ENCODE measurements at regions not wholly inside any gene's neighbourhood (a gene's known extent, or its start where the extent isn't known, plus 50 kb on each side); places are given as distances from the start of the nearest gene placed in this dataset.

DNA sequence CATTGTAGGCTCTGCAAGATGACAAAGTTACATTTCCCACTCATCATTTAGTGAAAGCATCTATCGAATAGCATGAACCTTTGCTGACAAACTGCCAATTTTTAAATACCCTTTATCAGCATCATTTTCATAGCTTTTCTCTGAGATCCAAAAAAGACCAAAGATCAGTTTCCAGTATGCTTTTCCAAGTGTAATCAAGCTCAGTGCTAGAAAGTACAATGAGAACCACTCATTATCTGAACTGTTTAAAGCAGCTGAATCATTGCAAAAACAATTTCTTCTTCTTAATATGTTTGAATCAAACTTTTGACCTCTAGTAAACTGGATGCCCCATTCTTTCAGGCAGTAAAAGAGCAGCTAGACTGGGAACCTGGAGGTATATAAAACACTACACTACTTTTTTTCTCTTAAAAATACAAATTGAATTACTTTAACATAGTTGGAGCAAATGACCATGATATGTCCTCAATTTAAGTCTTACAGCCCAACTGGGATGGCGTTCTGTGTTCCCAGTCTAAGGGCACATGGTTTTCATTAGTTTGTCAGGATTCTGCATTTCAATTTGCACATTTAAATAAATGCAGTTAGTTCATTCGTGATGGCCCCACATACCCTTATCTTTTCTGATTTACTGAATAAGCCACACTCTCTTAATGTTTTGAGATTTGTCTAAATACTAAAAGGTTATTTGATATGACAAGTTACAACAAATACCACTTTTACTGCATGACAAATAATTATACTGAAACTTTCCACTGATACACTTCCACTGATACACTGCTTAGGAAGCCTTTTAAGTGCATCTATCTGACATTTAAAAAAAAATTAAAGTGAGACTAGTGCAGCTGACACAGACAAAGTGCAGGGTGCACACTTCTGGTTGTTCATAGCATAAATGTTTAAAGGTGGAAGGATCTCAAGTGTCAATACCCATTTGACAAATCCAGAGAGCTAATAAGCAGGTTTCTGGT is 146.0 kb upstream of the FRMD4B start:
- no peak overlapping the region for H2AFZ ChIP-seq (ENCODE audit: low read depth, low read length)
- H3K9me3 ChIP-seq (replicated peaks; ENCODE audit: control insufficient read depth, insufficient read depth, low read length) = no peaks in the 10 kb centered on the region
- H3K27ac ChIP-seq (ENCODE audit: insufficient read depth, low read depth, low read length) = no peak overlapping the region
- H3K4me2 ChIP-seq (ENCODE audit: insufficient read depth, low read length) = no peak overlapping the region
- POLR2A ChIA-PET = no interaction called here
- no peaks in the 10 kb centered on the region for H3K9me1 ChIP-seq (replicated peaks; ENCODE audit: control insufficient read depth, extremely low read depth, insufficient read depth, low read length)
- H4K20me1 ChIP-seq (replicated peaks; ENCODE audit: control insufficient read depth, extremely low read depth, insufficient read depth, low read length) = no peaks in the 10 kb centered on the region
- H3K36me3 ChIP-seq (ENCODE audit: control insufficient read depth in 2 of 2, extremely low read depth in 1 of 2, insufficient read depth in 2 of 2, low read length in 2 of 2) = no peaks in the 10 kb centered on the region
- intact Hi-C loops (cut with micrococcal nuclease) (no loop called here), dilution Hi-C loops (cut with MboI; ENCODE audit: extremely low pct_ligation_motif_present, low sequenced_read_pairs) (no loop called here)
- FAIRE-seq (no peak), DNase-seq (ENCODE audit: low read depth, low spot score) (no peak)
- H3K4me3 ChIP-seq (replicated peaks in 1 of 3; ENCODE audit: insufficient read depth in 1 of 3, low read depth in 1 of 3, low read length in 3 of 3) = no peak overlapping the region
- TF ChIP-seq, protein P1, sequence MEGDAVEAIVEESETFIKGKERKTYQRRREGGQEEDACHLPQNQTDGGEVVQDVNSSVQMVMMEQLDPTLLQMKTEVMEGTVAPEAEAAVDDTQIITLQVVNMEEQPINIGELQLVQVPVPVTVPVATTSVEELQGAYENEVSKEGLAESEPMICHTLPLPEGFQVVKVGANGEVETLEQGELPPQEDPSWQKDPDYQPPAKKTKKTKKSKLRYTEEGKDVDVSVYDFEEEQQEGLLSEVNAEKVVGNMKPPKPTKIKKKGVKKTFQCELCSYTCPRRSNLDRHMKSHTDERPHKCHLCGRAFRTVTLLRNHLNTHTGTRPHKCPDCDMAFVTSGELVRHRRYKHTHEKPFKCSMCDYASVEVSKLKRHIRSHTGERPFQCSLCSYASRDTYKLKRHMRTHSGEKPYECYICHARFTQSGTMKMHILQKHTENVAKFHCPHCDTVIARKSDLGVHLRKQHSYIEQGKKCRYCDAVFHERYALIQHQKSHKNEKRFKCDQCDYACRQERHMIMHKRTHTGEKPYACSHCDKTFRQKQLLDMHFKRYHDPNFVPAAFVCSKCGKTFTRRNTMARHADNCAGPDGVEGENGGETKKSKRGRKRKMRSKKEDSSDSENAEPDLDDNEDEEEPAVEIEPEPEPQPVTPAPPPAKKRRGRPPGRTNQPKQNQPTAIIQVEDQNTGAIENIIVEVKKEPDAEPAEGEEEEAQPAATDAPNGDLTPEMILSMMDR (IDR thresholded peaks at IDR 0.05; ENCODE audit: extremely low read depth in 1 of 2, insufficient read depth in 1 of 2, low read depth in 1 of 2, low read length in 2 of 2) = no peak
- no peak for TF ChIP-seq FOS (IDR thresholded peaks at IDR 0.05; ENCODE audit: borderline replicate concordance, insufficient read depth, low read length)
- H3K9ac ChIP-seq (replicated peaks; ENCODE audit: extremely low read depth, insufficient read depth, low read length) = no peak overlapping the region
- H3K4me1 ChIP-seq (ENCODE audit: control insufficient read depth, extremely low read depth, insufficient read depth, low read length) = no peaks in the 10 kb centered on the region
- H3K27me3 ChIP-seq (ENCODE audit: control insufficient read depth in 2 of 2, insufficient read depth in 2 of 2, low read length in 2 of 2) = peaks cover 4 to 10% of the 10 kb centered on the region in 2 experiments
- CTCF ChIA-PET = no interaction called here
- H3K79me2 ChIP-seq (ENCODE audit: control insufficient read depth, insufficient read depth, low read length) = no peaks in the 10 kb centered on the region
- BruUV-seq (replicated peaks) = no TSS peak

DNA sequence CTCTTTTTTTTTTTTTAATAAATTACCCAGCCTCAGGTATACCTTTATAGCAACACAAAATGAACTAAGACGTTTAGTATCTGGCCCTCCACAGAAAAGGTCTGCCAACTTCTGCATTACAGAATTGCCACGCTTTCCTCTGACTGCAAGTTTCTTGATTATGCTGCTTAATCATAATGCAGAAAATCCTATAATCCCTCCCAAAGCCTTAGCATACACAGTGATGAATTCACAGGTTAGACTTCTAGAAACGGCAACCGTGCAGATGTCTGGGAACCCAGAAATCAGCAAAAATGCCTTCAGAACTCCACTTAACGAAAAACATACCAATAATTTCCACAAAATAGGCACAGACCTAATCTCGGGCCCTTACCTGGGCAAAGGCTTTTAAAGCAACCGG is 144.7 kb upstream of the FRMD4B start:
- H3K9me3 ChIP-seq (replicated peaks; ENCODE audit: control insufficient read depth, insufficient read depth, low read length) = no peaks in the 10 kb centered on the region
- no peak overlapping the region for H2AFZ ChIP-seq (ENCODE audit: low read depth, low read length)
- H3K9ac ChIP-seq (replicated peaks; ENCODE audit: extremely low read depth, insufficient read depth, low read length) = no peak overlapping the region
- ChIA-PET CTCF (no interaction called here), POLR2A (no interaction called here)
- dilution Hi-C loops (cut with MboI; ENCODE audit: extremely low pct_ligation_motif_present, low sequenced_read_pairs) = no loop called here
- FAIRE-seq (no peak), DNase-seq (ENCODE audit: low read depth, low spot score) (no peak)
- intact Hi-C loops (cut with micrococcal nuclease) = no loop called here
- H3K4me3 ChIP-seq (replicated peaks in 1 of 3; ENCODE audit: insufficient read depth in 1 of 3, low read depth in 1 of 3, low read length in 3 of 3) = no peak overlapping the region
- peaks cover 4 to 10% of the 10 kb centered on the region in 2 experiments for H3K27me3 ChIP-seq (ENCODE audit: control insufficient read depth in 2 of 2, insufficient read depth in 2 of 2, low read length in 2 of 2)
- BruUV-seq (replicated peaks) = no TSS peak
- H3K9me1 ChIP-seq (replicated peaks; ENCODE audit: control insufficient read depth, extremely low read depth, insufficient read depth, low read length) = no peaks in the 10 kb centered on the region
- no peaks in the 10 kb centered on the region for H4K20me1 ChIP-seq (replicated peaks; ENCODE audit: control insufficient read depth, extremely low read depth, insufficient read depth, low read length)
- TF ChIP-seq GATA2 (IDR thresholded peaks at IDR 0.05; ENCODE audit: insufficient read depth, insufficient read length, low read depth, low read length) (no peak), POLR2AphosphoS5 (IDR thresholded peaks at IDR 0.05; ENCODE audit: insufficient read depth, low read depth, low read length) (no peak), JUN (IDR thresholded peaks at IDR 0.05; ENCODE audit: borderline replicate concordance, insufficient read depth, insufficient read length, low read depth) (no peak), EZH2 (IDR thresholded peaks at IDR 0.05; ENCODE audit: borderline replicate concordance, low read depth, low read length, severe bottlenecking) (no peak), POLR2A (IDR thresholded peaks at IDR 0.05; ENCODE audit: low read depth, low read length) (no peak)
- TF ChIP-seq, protein P1 (IDR thresholded peaks at IDR 0.05; ENCODE audit: extremely low read depth in 1 of 2, insufficient read depth in 1 of 2, low read depth in 1 of 2, low read length in 2 of 2) = no peak
- H3K4me1 ChIP-seq (ENCODE audit: control insufficient read depth, extremely low read depth, insufficient read depth, low read length) = no peaks in the 10 kb centered on the region
- no peak overlapping the region for H3K27ac ChIP-seq (ENCODE audit: insufficient read depth, low read depth, low read length)
- H3K36me3 ChIP-seq (ENCODE audit: control insufficient read depth in 2 of 2, extremely low read depth in 1 of 2, insufficient read depth in 2 of 2, low read length in 2 of 2) = no peaks in the 10 kb centered on the region
- H3K4me2 ChIP-seq (ENCODE audit: insufficient read depth, low read length) = no peak overlapping the region
- no peaks in the 10 kb centered on the region for H3K79me2 ChIP-seq (ENCODE audit: control insufficient read depth, insufficient read depth, low read length)

All from endothelial cell of umbilical vein (primary cell).